ENCODE measurements at regions not wholly inside any gene's neighbourhood (a gene's known extent, or its start where the extent isn't known, plus 50 kb on each side); places are given as distances from the start of the nearest gene placed in this dataset.
"Not testable (repeated sequence)": the region's sequence is repeated elsewhere in the genome, so short reads cannot be mapped to it uniquely, and the experiment has no call there.

DNA sequence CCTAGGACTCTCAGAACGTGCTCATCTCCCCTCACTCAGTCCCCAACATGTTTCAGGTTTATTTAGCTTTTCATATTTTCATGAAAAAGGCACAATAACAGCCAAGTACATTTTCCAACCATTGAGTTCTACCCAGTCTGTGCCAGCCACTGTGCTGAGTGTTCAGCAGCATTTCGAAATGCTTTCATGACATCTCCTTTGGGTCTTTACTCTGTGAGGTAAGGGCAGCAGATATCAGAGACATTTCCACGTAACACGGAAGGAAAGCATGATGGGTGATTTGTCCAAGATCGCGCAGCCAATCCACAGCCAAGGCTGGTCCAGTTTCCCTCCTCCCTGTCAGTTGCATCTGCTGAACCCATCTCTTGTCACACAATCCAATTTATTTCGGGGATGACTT is 192.6 kb upstream of the IRF2BP2 start:
- TF ChIP-seq, protein P1, sequence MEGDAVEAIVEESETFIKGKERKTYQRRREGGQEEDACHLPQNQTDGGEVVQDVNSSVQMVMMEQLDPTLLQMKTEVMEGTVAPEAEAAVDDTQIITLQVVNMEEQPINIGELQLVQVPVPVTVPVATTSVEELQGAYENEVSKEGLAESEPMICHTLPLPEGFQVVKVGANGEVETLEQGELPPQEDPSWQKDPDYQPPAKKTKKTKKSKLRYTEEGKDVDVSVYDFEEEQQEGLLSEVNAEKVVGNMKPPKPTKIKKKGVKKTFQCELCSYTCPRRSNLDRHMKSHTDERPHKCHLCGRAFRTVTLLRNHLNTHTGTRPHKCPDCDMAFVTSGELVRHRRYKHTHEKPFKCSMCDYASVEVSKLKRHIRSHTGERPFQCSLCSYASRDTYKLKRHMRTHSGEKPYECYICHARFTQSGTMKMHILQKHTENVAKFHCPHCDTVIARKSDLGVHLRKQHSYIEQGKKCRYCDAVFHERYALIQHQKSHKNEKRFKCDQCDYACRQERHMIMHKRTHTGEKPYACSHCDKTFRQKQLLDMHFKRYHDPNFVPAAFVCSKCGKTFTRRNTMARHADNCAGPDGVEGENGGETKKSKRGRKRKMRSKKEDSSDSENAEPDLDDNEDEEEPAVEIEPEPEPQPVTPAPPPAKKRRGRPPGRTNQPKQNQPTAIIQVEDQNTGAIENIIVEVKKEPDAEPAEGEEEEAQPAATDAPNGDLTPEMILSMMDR (IDR thresholded peaks at IDR 0.05), result not testable (repeated sequence)
- not testable (repeated sequence) for TF ChIP-seq POLR2A (IDR thresholded peaks at IDR 0.05)
